H9 (cell line): ENCODE measurements at regions not wholly inside any gene's neighbourhood (a gene's known extent, or its start where the extent isn't known, plus 50 kb on each side); places are given as distances from the start of the nearest gene placed in this dataset.

Source experiments
- DNase-seq: peaks from one replicate; pipeline ENCODE4 v3.0.0-alpha.2; 2017
- H2AFZ ChIP-seq: one replicate; pipeline ENCODE4 v1.6.1; 2013; ENCODE audit warnings: mild to moderate bottlenecking, low read length, control low read depth, moderate library complexity
- H2AK5ac ChIP-seq: 2 replicates; pipeline ENCODE4 v1.6.1; 2013; ENCODE audit warnings: low read length, control low read depth, mixed read lengths; ENCODE audit not compliant: insufficient read length
- H2BK120ac ChIP-seq: one replicate; pipeline ENCODE4 v1.6.1; 2013; ENCODE audit warnings: low read depth, mild to moderate bottlenecking, low read length, control low read depth, inconsistent platforms; ENCODE audit not compliant: poor library complexity, severe bottlenecking
- H2BK12ac ChIP-seq: 2 replicates; pipeline ENCODE4 v1.6.1; 2013; ENCODE audit warnings: low read length, control low read depth, mixed read lengths, low read depth; ENCODE audit not compliant: insufficient read length
- H2BK15ac ChIP-seq: 2 replicates; pipeline ENCODE4 v1.6.1; 2013; ENCODE audit warnings: low read depth, low read length, control low read depth
- H2BK20ac ChIP-seq: one replicate; pipeline ENCODE4 v1.6.1; 2013; ENCODE audit warnings: low read depth, mild to moderate bottlenecking, low read length, control low read depth, inconsistent platforms; ENCODE audit not compliant: poor library complexity, severe bottlenecking
- H2BK5ac ChIP-seq: 2 replicates; pipeline ENCODE4 v1.6.1; 2013; ENCODE audit warnings: low read length, control low read depth, mixed read lengths; ENCODE audit not compliant: insufficient read length
- H3K14ac ChIP-seq: 2 replicates; pipeline ENCODE4 v1.6.1; 2013; ENCODE audit warnings: low read length, control low read depth; ENCODE audit not compliant: insufficient read depth
- H3K18ac ChIP-seq: 2 replicates; pipeline ENCODE4 v1.6.1; 2013; ENCODE audit warnings: low read depth, mild to moderate bottlenecking, mixed read lengths, low read length, control low read depth; ENCODE audit not compliant: insufficient read length
- H3K23ac ChIP-seq: 2 replicates; pipeline ENCODE4 v1.6.1; 2013; ENCODE audit warnings: low read length, control low read depth, mixed read lengths, low read depth; ENCODE audit not compliant: insufficient read length
- H3K23me2 ChIP-seq: 2 replicates; pipeline ENCODE4 v1.6.1; 2013; ENCODE audit warnings: low read depth, mild to moderate bottlenecking, mixed read lengths, low read length, control low read depth; ENCODE audit not compliant: insufficient read length, poor library complexity, severe bottlenecking
- H3K27ac ChIP-seq: 2 replicates; pipeline ENCODE4 v1.5.1; 2013; ENCODE audit warnings: low read length, control low read depth, mixed read lengths, low read depth; ENCODE audit not compliant: insufficient read length
- H3K27me3 ChIP-seq: 2 replicates; pipeline ENCODE4 v1.6.1; 2013; ENCODE audit warnings: low read length, control low read depth, inconsistent platforms; ENCODE audit not compliant: insufficient read depth
- H3K4ac ChIP-seq: 2 replicates; pipeline ENCODE4 v1.6.1; 2013; ENCODE audit warnings: low read depth, mild to moderate bottlenecking, control low read depth, inconsistent platforms, low read length, moderate library complexity
- H3K4me1 ChIP-seq: 2 replicates; pipeline ENCODE4 v1.6.1; 2013; ENCODE audit warnings: low read length, control low read depth, inconsistent platforms; ENCODE audit not compliant: insufficient read depth
- H3K4me2 ChIP-seq: 2 replicates; pipeline ENCODE4 v1.6.1; 2013; ENCODE audit warnings: low read length, control low read depth, mixed read lengths; ENCODE audit not compliant: insufficient read length, insufficient read depth
- H3K56ac ChIP-seq: 2 replicates; pipeline ENCODE4 v1.6.1; 2013; ENCODE audit warnings: low read depth, mild to moderate bottlenecking, mixed read lengths, low read length, control low read depth; ENCODE audit not compliant: insufficient read length
- H3K79me1 ChIP-seq: 2 replicates; pipeline ENCODE4 v1.6.1; 2013; ENCODE audit warnings: low read depth, mild to moderate bottlenecking, moderate library complexity, low read length, control low read depth, inconsistent platforms; ENCODE audit not compliant: insufficient read depth, poor library complexity, severe bottlenecking
- H3K79me2 ChIP-seq: 2 replicates; pipeline ENCODE4 v1.6.1; 2013; ENCODE audit warnings: low read length, control low read depth, inconsistent platforms; ENCODE audit not compliant: insufficient read depth
- H3K9ac ChIP-seq: 2 replicates; pipeline ENCODE4 v1.6.1; 2013; ENCODE audit warnings: low read length, control low read depth, mixed read lengths; ENCODE audit not compliant: insufficient read length; ENCODE audit errors: extremely low read depth
- H3K9me3 ChIP-seq: one replicate; pipeline ENCODE4 v1.6.1; 2013; ENCODE audit warnings: low read depth, low read length, inconsistent platforms; ENCODE audit not compliant: control insufficient read depth
- H3T11ph ChIP-seq: one replicate; pipeline ENCODE4 v1.6.1; 2013; ENCODE audit warnings: mild to moderate bottlenecking, low read length, control low read depth, inconsistent platforms
- H4K20me1 ChIP-seq: one replicate; pipeline ENCODE4 v1.6.1; 2013; ENCODE audit not compliant: control insufficient read depth, insufficient read length, insufficient read depth
- H4K5ac ChIP-seq: 2 replicates; pipeline ENCODE4 v1.6.1; 2013; ENCODE audit warnings: low read depth, mild to moderate bottlenecking, mixed read lengths, low read length, control low read depth; ENCODE audit not compliant: insufficient read length
- H4K8ac ChIP-seq: replicated peaks from 2 replicates; pipeline ENCODE4 v1.6.1; 2013; ENCODE audit warnings: low read length, control low read depth, mixed read lengths, low read depth; ENCODE audit not compliant: insufficient read length
- H4K91ac ChIP-seq: 2 replicates; pipeline ENCODE4 v1.6.1; 2013; ENCODE audit warnings: low read depth, mild to moderate bottlenecking, moderate library complexity, mixed read lengths, low read length, control low read depth; ENCODE audit not compliant: insufficient read length
- H3K27ac Mint-ChIP-seq, 3 experiments: 2 replicates in 2 of 3; 3 replicates in 1 of 3; pipeline ENCODE4 v1.8.0; 2020 to 2021; ENCODE audit warnings: mixed read lengths in 3 of 3, mild to moderate bottlenecking in 1 of 3, moderate library complexity in 1 of 3
- H3K27me3 Mint-ChIP-seq: 2 replicates; pipeline ENCODE4 v1.8.0; 2021; ENCODE audit warnings: low read depth, mild to moderate bottlenecking, moderate library complexity, mixed read lengths
- H3K36me3 Mint-ChIP-seq, 3 experiments: 2 replicates in 2 of 3; 3 replicates in 1 of 3; pipeline ENCODE4 v1.8.0; 2020 to 2021; ENCODE audit warnings: low read depth in 3 of 3, mixed read lengths in 3 of 3; ENCODE audit not compliant: insufficient read depth in 1 of 3
- H3K4me1 Mint-ChIP-seq, 2 experiments: 2 replicates each; pipeline ENCODE4 v1.8.0; 2020; ENCODE audit warnings: mixed read lengths in 2 of 2
- H3K4me3 Mint-ChIP-seq, 2 experiments: 2 replicates in 1 of 2; 3 replicates in 1 of 2; pipeline ENCODE4 v1.8.0; 2020 to 2021; ENCODE audit warnings: mild to moderate bottlenecking in 2 of 2, mixed read lengths in 2 of 2, moderate library complexity in 1 of 2
- H3K9me3 Mint-ChIP-seq, 2 experiments: 2 replicates in 1 of 2; 3 replicates in 1 of 2; pipeline ENCODE4 v1.8.0; 2020; ENCODE audit warnings: mild to moderate bottlenecking in 2 of 2, mixed read lengths in 2 of 2, moderate library complexity in 1 of 2
- CTCF ChIP-seq: fragments of 200-600 bp; sonication (generic); conservative IDR thresholded peaks from 3 replicates; pipeline ENCODE4 v1.8.0; 2021; ENCODE audit warnings: antibody characterized with exemption, mild to moderate bottlenecking
- WGBS: extraction: QIAGEN DNeasy Blood & Tissue Kit; methylation state at CpG from one replicate; pipeline ENCODE4 v1.1.7; 2013; ENCODE audit warnings: missing lambda C conversion rate, low lambda C conversion rate, mixed read lengths; ENCODE audit not compliant: insufficient read length; ENCODE audit errors: extremely low coverage; 5-methylcytosine and 5-hydroxymethylcytosine counted together

GRCh38 chr14:101010835-101011234, 107.3 kb upstream of the RTL1 start:
- Mint-ChIP-seq H3K27me3 (peaks cover 5% of the 10 kb centered on the region), H3K27ac (no peak overlapping the region), H3K4me3 (no peak overlapping the region), H3K9me3 (peaks cover 8 to 12% of the 10 kb centered on the region in 2 experiments), H3K4me1 (no peaks in the 10 kb centered on the region), H3K36me3 (peaks cover 0 to 6% (median 3%) of the 10 kb centered on the region in 3 experiments; a peak in 1 of 7 replicates)
- H3K9me3 ChIP-seq: no peaks in the 10 kb centered on the region
- no peak overlapping the region for H4K5ac ChIP-seq
- no peak overlapping the region for H3T11ph ChIP-seq
- H3K18ac ChIP-seq: no peak overlapping the region
- no peaks in the 10 kb centered on the region for H4K20me1 ChIP-seq
- H3K56ac ChIP-seq: no peak overlapping the region
- H4K91ac ChIP-seq: no peak overlapping the region
- no peak overlapping the region for H2BK20ac ChIP-seq
- H3K27me3 ChIP-seq: no peaks in the 10 kb centered on the region
- H3K79me1 ChIP-seq: no peaks in the 10 kb centered on the region
- no peak overlapping the region for H2BK120ac ChIP-seq
- H2BK12ac ChIP-seq: no peak overlapping the region
- H3K23me2 ChIP-seq: no peaks in the 10 kb centered on the region
- no peak overlapping the region for H3K4ac ChIP-seq
- no peaks in the 10 kb centered on the region for H3K4me1 ChIP-seq
- H3K9ac ChIP-seq: no peak overlapping the region
- no peak for DNase-seq
- H2AK5ac ChIP-seq: no peak overlapping the region
- no peak overlapping the region for H2AFZ ChIP-seq
- no peak overlapping the region for H3K23ac ChIP-seq
- H2BK5ac ChIP-seq: no peak overlapping the region
- H4K8ac ChIP-seq: no peak overlapping the region
- TF ChIP-seq CTCF: no peak
- no peak overlapping the region for H3K4me2 ChIP-seq
- no peak overlapping the region for H3K14ac ChIP-seq
- H3K79me2 ChIP-seq: no peaks in the 10 kb centered on the region
- no peak overlapping the region for H3K27ac ChIP-seq
- no CpG with 5 or more reads among the region's 2 CpGs for whole genome bisulfite sequencing
- no peak overlapping the region for H2BK15ac ChIP-seq
